HCT116 (cell line): ENCODE measurements at regions not wholly inside any gene's neighbourhood (a gene's known extent, or its start where the extent isn't known, plus 50 kb on each side); places are given as distances from the start of the nearest gene placed in this dataset.

Source experiments
- ATAC-seq: fragments of 200-7000 bp; cut with Tn5 transposase; 2 replicates; pipeline ENCODE4 v1.9.1; 2020; ENCODE audit warnings: mild to moderate bottlenecking, moderate library complexity
- BruUV-seq: library from RNA; stranded (reverse); fragments of 400-500 nt; replicated peaks from 2 replicates; lab custom pipeline; 2021; lab: Mats Ljungman, UMichigan
- CTCF ChIA-PET: fragments of 300-600 bp; sonication (Branson Sonifier 250); formaldehyde crosslinking; loops from one replicate; lab custom pipeline; 2021; ENCODE audit warnings: antibody characterized with exemption; lab: Charles Lee
- POLR2A ChIA-PET: fragments of 300-600, 350-600 bp; sonication (Branson Sonifier 250); formaldehyde crosslinking; loops from one replicate; lab custom pipeline; 2021; ENCODE audit warnings: antibody characterized with exemption; lab: Charles Lee
- RAD21 ChIA-PET, 2 experiments: fragments of 300-600 bp; sonication (Branson Sonifier 250); formaldehyde crosslinking; loops; one replicate each; lab custom pipeline; 2023; ENCODE audit warnings: low total read pairs in 2 of 2; ENCODE audit not compliant: uncharacterized antibody in 2 of 2, unreplicated experiment in 2 of 2, low non-redundant PET in 1 of 2; lab: Charles Lee
- DNase-seq: peaks from one replicate; pipeline ENCODE4 v3.0.0-alpha.2; 2010; ENCODE audit warnings: low read depth, low spot score
- H2AFZ ChIP-seq: fragments of 200-600 bp; shearing (Covaris generic), sonication (generic); 2 replicates; pipeline ENCODE4 v1.6.1; 2017; ENCODE audit warnings: low read depth, mixed run types, mixed read lengths, antibody characterized with exemption, low read length; ENCODE audit not compliant: poor library complexity, severe bottlenecking
- H3K27ac ChIP-seq: 2 replicates; pipeline ENCODE4 v1.5.1; 2012; ENCODE audit warnings: low read depth, low read length
- H3K27me3 ChIP-seq: fragments of 200-600 bp; sonication (generic); 2 replicates; pipeline ENCODE4 v1.6.1; 2016; ENCODE audit warnings: mixed run types, low read length, mixed read lengths; ENCODE audit not compliant: insufficient read depth
- H3K36me3 ChIP-seq, 2 experiments: fragments of 200-500 bp in 1 of 2; fragments of 200-600 bp in 1 of 2; sonication (Bioruptor generic) in 1 of 2; sonication (generic) in 1 of 2; 2 replicates each; pipeline versions ENCODE4 v1.5.1 to v1.6.1; 2014 to 2016; ENCODE audit warnings: low read length in 2 of 2, inconsistent platforms in 1 of 2, mixed read lengths in 1 of 2, mixed run types in 1 of 2; ENCODE audit not compliant: insufficient read depth in 2 of 2, control insufficient read depth in 1 of 2
- H3K4me1 ChIP-seq, 2 experiments: fragments of 200-600 bp in 1 of 2; sonication (generic) in 1 of 2; 2 replicates each; pipeline versions ENCODE4 v1.5.1 to v1.6.1; 2012 to 2017; ENCODE audit warnings: low read length in 2 of 2, inconsistent platforms in 1 of 2, mild to moderate bottlenecking in 1 of 2, mixed read lengths in 1 of 2, mixed run types in 1 of 2, moderate library complexity in 1 of 2; ENCODE audit not compliant: insufficient read depth in 2 of 2, control insufficient read depth in 1 of 2
- H3K4me2 ChIP-seq: fragments of 200-600 bp; sonication (generic); 2 replicates; pipeline ENCODE4 v1.6.1; 2017; ENCODE audit warnings: mixed run types, low read length, mixed read lengths
- H3K4me3 ChIP-seq, 2 experiments: fragments of 200-600 bp in 1 of 2; sonication (generic) in 1 of 2; replicated peaks in 1 of 2; 2 replicates each; pipeline ENCODE4 v1.5.1; 2011 to 2016; ENCODE audit warnings: low read length in 2 of 2, control low read depth in 1 of 2, low read depth in 1 of 2, mild to moderate bottlenecking in 1 of 2, mixed read lengths in 1 of 2, mixed run types in 1 of 2
- H3K79me2 ChIP-seq: fragments of 200-600 bp; sonication (generic); 2 replicates; pipeline ENCODE4 v1.6.1; 2017; ENCODE audit warnings: mild to moderate bottlenecking, mixed run types, low read length, moderate library complexity, mixed read lengths; ENCODE audit not compliant: insufficient read depth
- H3K9ac ChIP-seq: fragments of 200-600 bp; sonication (generic); 2 replicates; pipeline ENCODE4 v1.6.1; 2016; ENCODE audit warnings: low read length, mixed read lengths
- H3K9me2 ChIP-seq: fragments of 200-600 bp; sonication (generic), shearing (Covaris generic); 2 replicates; pipeline ENCODE4 v1.6.1; 2017; ENCODE audit warnings: mixed run types, mild to moderate bottlenecking, moderate library complexity; ENCODE audit not compliant: insufficient read depth
- H3K9me3 ChIP-seq, 2 experiments: fragments of 200-500 bp in 1 of 2; fragments of 200-600 bp in 1 of 2; sonication (Bioruptor generic) in 1 of 2; sonication (generic) in 1 of 2; 2 replicates each; pipeline ENCODE4 v1.6.1; 2014 to 2017; ENCODE audit warnings: low read length in 2 of 2, mixed read lengths in 2 of 2, inconsistent platforms in 1 of 2, low read depth in 1 of 2, mild to moderate bottlenecking in 1 of 2, mixed run types in 1 of 2, moderate library complexity in 1 of 2; ENCODE audit not compliant: control insufficient read depth in 1 of 2, insufficient read depth in 1 of 2
- H4K20me1 ChIP-seq: fragments of 200-600 bp; sonication (generic), shearing (Covaris generic); 2 replicates; pipeline ENCODE4 v1.6.1; 2017; ENCODE audit warnings: mixed run types, mild to moderate bottlenecking, moderate library complexity; ENCODE audit not compliant: insufficient read depth
- CBX3 ChIP-seq: IDR thresholded peaks from 2 replicates; pipeline ENCODE4 v1.6.1; 2012; ENCODE audit warnings: low read depth
- EGR1 ChIP-seq: IDR thresholded peaks from 2 replicates; pipeline ENCODE4 v1.6.1; 2012; ENCODE audit warnings: low read depth
- ELF1 ChIP-seq: IDR thresholded peaks from 2 replicates; pipeline ENCODE4 v1.6.1; 2012; ENCODE audit warnings: low read depth, borderline replicate concordance
- EZH2 ChIP-seq: fragments of 200-600 bp; sonication (generic); IDR thresholded peaks from 2 replicates; pipeline ENCODE4 v1.6.1; 2017; ENCODE audit warnings: antibody characterized with exemption, mixed run types
- EZH2phosphoT487 ChIP-seq: fragments of 200-600 bp; IDR thresholded peaks from 2 replicates; pipeline ENCODE4 v1.6.1; 2018; ENCODE audit warnings: antibody characterized with exemption, borderline replicate concordance
- JUND ChIP-seq: IDR thresholded peaks from 2 replicates; pipeline ENCODE4 v1.6.1; 2012
- RAD21 ChIP-seq: IDR thresholded peaks from 2 replicates; pipeline ENCODE4 v1.6.1; 2012; ENCODE audit warnings: low read depth, mild to moderate bottlenecking
- TCF7L2 ChIP-seq: IDR thresholded peaks from 2 replicates; pipeline ENCODE4 v1.7.0; 2011; ENCODE audit warnings: borderline replicate concordance, inconsistent platforms; ENCODE audit not compliant: insufficient read depth, insufficient read length; ENCODE audit errors: extremely low read depth
- intact Hi-C: fragments of 100-400 bp; cut with micrococcal nuclease; formaldehyde crosslinking; loops from 2 replicates; pipeline ENCODE4 v1.10.0; 2022

- Histone ChIP-seq H3K4me1 (no peaks in the 10 kb centered on the region), H3K27me3 (no peaks in the 10 kb centered on the region), H3K9ac (no peak overlapping the region), H3K36me3 (no peaks in the 10 kb centered on the region), H2AFZ (no peak overlapping the region), H3K9me3 (no peaks in the 10 kb centered on the region), H3K4me2 (no peak overlapping the region), H4K20me1 (no peaks in the 10 kb centered on the region), H3K9me2 (peaks cover 2% of the 10 kb centered on the region; the same call in 1 of the 2 replicates), H3K79me2 (no peaks in the 10 kb centered on the region), H3K4me3 (no peak overlapping the region), H3K27ac (no peak overlapping the region)
- intact Hi-C loops = no loop called here
- ChIA-PET RAD21 (no interaction called here), POLR2A (no interaction called here), CTCF (no interaction called here)
- TF ChIP-seq ELF1 (no peak), EZH2phosphoT487 (no peak), EZH2 (no peak), TCF7L2 (no peak)
- no TSS peak for BruUV-seq
- ATAC-seq (no peak), DNase-seq (no peak)
Measured at GRCh38 chr6:140228491-140228890, 854.0 kb upstream of the CITED2 start.

GRCh38 chr6:140226637-140227036 is 852.2 kb upstream of the CITED2 start:
- Histone ChIP-seq H3K4me2 (no peak overlapping the region), H2AFZ (no peak overlapping the region), H3K79me2 (no peaks in the 10 kb centered on the region), H3K36me3 (no peaks in the 10 kb centered on the region), H3K9me2 (peaks cover 2% of the 10 kb centered on the region; the same call in 1 of the 2 replicates), H3K4me3 (no peak overlapping the region), H4K20me1 (no peaks in the 10 kb centered on the region)
- ATAC-seq (no peak), DNase-seq (no peak)
- ChIA-PET RAD21 (no interaction called here), POLR2A (no interaction called here)
- intact Hi-C loops = no loop called here
- no TSS peak for BruUV-seq
- TF ChIP-seq CBX3 = no peak
- no peak for TF ChIP-seq RAD21
- TF ChIP-seq EGR1 = no peak
- no peak for TF ChIP-seq TCF7L2
- no peak for TF ChIP-seq JUND
- TF ChIP-seq, all 23 proteins: peak for 0
- CTCF ChIA-PET = no interaction called here
- H3K9me3 ChIP-seq = no peaks in the 10 kb centered on the region
- no peak overlapping the region for H3K27ac ChIP-seq
- no peak overlapping the region for H3K9ac ChIP-seq
- no peaks in the 10 kb centered on the region for H3K4me1 ChIP-seq
- no peaks in the 10 kb centered on the region for H3K27me3 ChIP-seq
